ENCODE measurements at regions not wholly inside any gene's neighbourhood (a gene's known extent, or its start where the extent isn't known, plus 50 kb on each side); places are given as distances from the start of the nearest gene placed in this dataset.

DNA sequence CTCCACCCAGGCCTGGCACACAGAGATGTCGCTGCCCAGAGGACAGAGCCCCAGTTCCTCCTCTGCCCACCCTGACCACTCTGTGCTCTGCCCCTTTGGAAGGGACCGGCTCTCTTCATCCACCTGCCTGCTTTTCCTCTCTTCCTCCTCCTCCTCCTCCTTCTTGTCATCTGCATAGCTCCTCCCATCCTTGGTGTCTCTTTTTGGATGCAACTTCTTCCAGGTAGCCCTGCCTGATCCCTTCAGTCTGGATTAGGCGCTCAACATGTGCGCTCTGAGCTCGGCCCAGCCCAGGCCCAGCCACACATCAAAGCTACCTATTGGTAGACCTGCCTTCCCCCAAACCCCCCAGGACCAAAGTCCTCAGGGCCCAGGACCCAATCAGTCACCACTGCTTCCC is 52.6 kb upstream of the RXRA start:
- TF ChIP-seq CTCF (IDR thresholded peaks at IDR 0.05; ENCODE audit: extremely low read depth in 1 of 2, insufficient read depth in 1 of 2, low read depth in 1 of 2, low read length in 2 of 2) (no peak), GATA2 (IDR thresholded peaks at IDR 0.05; ENCODE audit: insufficient read depth, insufficient read length, low read depth, low read length) (no peak), JUN (IDR thresholded peaks at IDR 0.05; ENCODE audit: borderline replicate concordance, insufficient read depth, insufficient read length, low read depth) (no peak), POLR2A (IDR thresholded peaks at IDR 0.05; ENCODE audit: low read depth, low read length) (no peak), MYC (IDR thresholded peaks at IDR 0.05; ENCODE audit: low read depth, low read length) (no peak), POLR2AphosphoS5 (IDR thresholded peaks at IDR 0.05; ENCODE audit: insufficient read depth, low read depth, low read length) (no peak), EZH2 (IDR thresholded peaks at IDR 0.05; ENCODE audit: borderline replicate concordance, low read depth, low read length, severe bottlenecking) (no peak)

Data from endothelial cell of umbilical vein (primary cell).